ENCODE measurements at regions not wholly inside any gene's neighbourhood (a gene's known extent, or its start where the extent isn't known, plus 50 kb on each side); places are given as distances from the start of the nearest gene placed in this dataset.

DNA sequence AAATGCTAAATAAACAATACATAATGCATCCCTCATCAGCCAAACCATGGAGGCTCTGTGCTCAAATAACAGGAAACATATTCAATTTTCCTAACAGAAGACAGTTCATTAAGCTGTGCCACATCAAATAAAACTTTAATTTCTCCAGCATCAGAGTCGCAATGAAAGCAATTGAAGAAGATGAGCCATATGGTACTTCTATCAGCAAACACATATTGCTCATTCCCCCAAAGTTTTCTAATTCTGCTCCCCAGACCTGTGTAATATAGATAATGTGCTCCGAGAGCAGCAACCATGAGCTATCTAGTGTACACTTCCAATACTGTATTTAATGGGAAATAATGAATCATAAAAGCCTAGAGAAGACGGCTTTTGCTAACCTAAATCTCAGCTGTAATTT is 263.2 kb downstream of the MEIS1 start:
- TF ChIP-seq, protein P1, sequence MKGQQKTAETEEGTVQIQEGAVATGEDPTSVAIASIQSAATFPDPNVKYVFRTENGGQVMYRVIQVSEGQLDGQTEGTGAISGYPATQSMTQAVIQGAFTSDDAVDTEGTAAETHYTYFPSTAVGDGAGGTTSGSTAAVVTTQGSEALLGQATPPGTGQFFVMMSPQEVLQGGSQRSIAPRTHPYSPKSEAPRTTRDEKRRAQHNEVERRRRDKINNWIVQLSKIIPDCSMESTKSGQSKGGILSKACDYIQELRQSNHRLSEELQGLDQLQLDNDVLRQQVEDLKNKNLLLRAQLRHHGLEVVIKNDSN (IDR thresholded peaks at IDR 0.05), result no peak
- TF ChIP-seq TAF1 (IDR thresholded peaks at IDR 0.05; ENCODE audit: low read depth) (no peak), EP300 (IDR thresholded peaks at IDR 0.05; ENCODE audit: borderline replicate concordance) (no peak), CEBPB (IDR thresholded peaks at IDR 0.05) (no peak), RAD21 (IDR thresholded peaks at IDR 0.05; ENCODE audit: low read depth) (no peak), YY1 (IDR thresholded peaks at IDR 0.05; ENCODE audit: low read depth) (no peak)
- TF ChIP-seq, protein P2, sequence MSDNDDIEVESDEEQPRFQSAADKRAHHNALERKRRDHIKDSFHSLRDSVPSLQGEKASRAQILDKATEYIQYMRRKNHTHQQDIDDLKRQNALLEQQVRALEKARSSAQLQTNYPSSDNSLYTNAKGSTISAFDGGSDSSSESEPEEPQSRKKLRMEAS (IDR thresholded peaks at IDR 0.05), result no peak
- TF ChIP-seq, protein P3, sequence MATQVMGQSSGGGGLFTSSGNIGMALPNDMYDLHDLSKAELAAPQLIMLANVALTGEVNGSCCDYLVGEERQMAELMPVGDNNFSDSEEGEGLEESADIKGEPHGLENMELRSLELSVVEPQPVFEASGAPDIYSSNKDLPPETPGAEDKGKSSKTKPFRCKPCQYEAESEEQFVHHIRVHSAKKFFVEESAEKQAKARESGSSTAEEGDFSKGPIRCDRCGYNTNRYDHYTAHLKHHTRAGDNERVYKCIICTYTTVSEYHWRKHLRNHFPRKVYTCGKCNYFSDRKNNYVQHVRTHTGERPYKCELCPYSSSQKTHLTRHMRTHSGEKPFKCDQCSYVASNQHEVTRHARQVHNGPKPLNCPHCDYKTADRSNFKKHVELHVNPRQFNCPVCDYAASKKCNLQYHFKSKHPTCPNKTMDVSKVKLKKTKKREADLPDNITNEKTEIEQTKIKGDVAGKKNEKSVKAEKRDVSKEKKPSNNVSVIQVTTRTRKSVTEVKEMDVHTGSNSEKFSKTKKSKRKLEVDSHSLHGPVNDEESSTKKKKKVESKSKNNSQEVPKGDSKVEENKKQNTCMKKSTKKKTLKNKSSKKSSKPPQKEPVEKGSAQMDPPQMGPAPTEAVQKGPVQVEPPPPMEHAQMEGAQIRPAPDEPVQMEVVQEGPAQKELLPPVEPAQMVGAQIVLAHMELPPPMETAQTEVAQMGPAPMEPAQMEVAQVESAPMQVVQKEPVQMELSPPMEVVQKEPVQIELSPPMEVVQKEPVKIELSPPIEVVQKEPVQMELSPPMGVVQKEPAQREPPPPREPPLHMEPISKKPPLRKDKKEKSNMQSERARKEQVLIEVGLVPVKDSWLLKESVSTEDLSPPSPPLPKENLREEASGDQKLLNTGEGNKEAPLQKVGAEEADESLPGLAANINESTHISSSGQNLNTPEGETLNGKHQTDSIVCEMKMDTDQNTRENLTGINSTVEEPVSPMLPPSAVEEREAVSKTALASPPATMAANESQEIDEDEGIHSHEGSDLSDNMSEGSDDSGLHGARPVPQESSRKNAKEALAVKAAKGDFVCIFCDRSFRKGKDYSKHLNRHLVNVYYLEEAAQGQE (IDR thresholded peaks at IDR 0.05; ENCODE audit: low read depth), result no peak

All from Ishikawa (cell line).